CD4-positive, alpha-beta T cell (primary cell): ENCODE measurements at regions not wholly inside any gene's neighbourhood (a gene's known extent, or its start where the extent isn't known, plus 50 kb on each side); places are given as distances from the start of the nearest gene placed in this dataset.

ENCODE experiments used
- ATAC-seq: fragments of 200-7000 bp; cut with Tn5 transposase; one replicate; pipeline ENCODE4 v1.10.0; 2022; ENCODE audit warnings: mild to moderate bottlenecking; ENCODE audit not compliant: poor library complexity
- CTCF ChIA-PET: fragments of 350-600 bp; sonication (Branson Sonifier 250); formaldehyde crosslinking; loops from one replicate; lab custom pipeline; 2021; ENCODE audit warnings: antibody characterized with exemption, inconsistent platforms; lab: Charles Lee
- POLR2A ChIA-PET: fragments of 350-600 bp; sonication (Branson Sonifier 250); formaldehyde crosslinking; loops from one replicate; lab custom pipeline; 2021; ENCODE audit warnings: antibody characterized with exemption, inconsistent platforms; lab: Charles Lee
- DNase-seq, 14 experiments: peaks; one replicate each; pipeline ENCODE4 v3.0.0-alpha.2; 2013 to 2020; ENCODE audit warnings: mixed read lengths in 2 of 14
- H3K27ac ChIP-seq, 2 donors: one replicate each; pipeline versions ENCODE4 v1.5.1 to v1.7.0; 2013; ENCODE audit warnings: low read length in 2 of 2, low read depth in 1 of 2, mild to moderate bottlenecking in 1 of 2
- H3K27me3 ChIP-seq, 2 experiments: 1 replicate in 1 of 2; 2 replicates in 1 of 2; pipeline versions ENCODE4 v1.6.1 to v1.7.0; 2013; ENCODE audit warnings: low read length in 2 of 2, control low read depth in 1 of 2, mild to moderate bottlenecking in 1 of 2, moderate library complexity in 1 of 2; ENCODE audit not compliant: insufficient read depth in 2 of 2, control insufficient read depth in 1 of 2
- H3K36me3 ChIP-seq: one replicate; pipeline ENCODE4 v1.6.1; 2013; ENCODE audit warnings: low read length, control low read depth; ENCODE audit not compliant: insufficient read depth
- H3K4me1 ChIP-seq: one replicate; pipeline ENCODE4 v1.6.1; 2013; ENCODE audit warnings: low read length, control low read depth; ENCODE audit not compliant: insufficient read depth
- H3K4me3 ChIP-seq: one replicate; pipeline ENCODE4 v1.5.1; 2013; ENCODE audit warnings: mild to moderate bottlenecking, low read length, moderate library complexity
- H3K9me3 ChIP-seq, 2 experiments: 1 replicate in 1 of 2; 2 replicates in 1 of 2; pipeline versions ENCODE4 v1.6.1 to v1.7.0; 2013; ENCODE audit warnings: low read length in 2 of 2, mild to moderate bottlenecking in 2 of 2, control low read depth in 1 of 2, moderate library complexity in 1 of 2; ENCODE audit not compliant: control insufficient read depth in 1 of 2, insufficient read depth in 1 of 2
- H3K27ac Mint-ChIP-seq: one replicate; pipeline ENCODE4 v1.8.0; 2020; ENCODE audit warnings: mixed read lengths
- H3K27me3 Mint-ChIP-seq: one replicate; pipeline ENCODE4 v1.8.0; 2021; ENCODE audit warnings: mixed read lengths
- H3K36me3 Mint-ChIP-seq: one replicate; pipeline ENCODE4 v1.8.0; 2021; ENCODE audit warnings: low read depth, mixed read lengths
- H3K4me1 Mint-ChIP-seq: one replicate; pipeline ENCODE4 v1.8.0; 2021; ENCODE audit warnings: low read depth, mixed read lengths
- H3K4me3 Mint-ChIP-seq: one replicate; pipeline ENCODE4 v1.8.0; 2020; ENCODE audit warnings: mild to moderate bottlenecking, mixed read lengths
- H3K9me3 Mint-ChIP-seq: one replicate; pipeline ENCODE4 v1.8.0; 2020; ENCODE audit warnings: mixed read lengths
- CTCF ChIP-seq: fragments of 200-600 bp; IDR thresholded peaks from one replicate; pipeline ENCODE4 v1.8.0; 2022; ENCODE audit warnings: antibody characterized with exemption, mild to moderate bottlenecking
- intact Hi-C, 2 experiments: fragments of 100-400 bp; cut with DNase I in 1 of 2; cut with micrococcal nuclease in 1 of 2; formaldehyde crosslinking; loops; one replicate each; pipeline versions ENCODE4 v1.15.1 to v1.9.0; 2023 to 2025; cut with DNase I, micrococcal nuclease

GRCh38 chr11:115017529-115017928 is 339.2 kb downstream of the NXPE2 start:
- ChIA-PET CTCF (no interaction called here), POLR2A (no interaction called here)
- H3K4me1 Mint-ChIP-seq, result no peaks in the 10 kb centered on the region
- H3K36me3 Mint-ChIP-seq, result no peaks in the 10 kb centered on the region
- no peak overlapping the region for H3K27ac ChIP-seq
- ATAC-seq (no peak), DNase-seq (no peak)
- H3K9me3 Mint-ChIP-seq, result peaks cover 13% of the 10 kb centered on the region
- peaks cover 6 to 13% of the 10 kb centered on the region in 2 experiments for H3K9me3 ChIP-seq
- no peak for TF ChIP-seq CTCF
- intact Hi-C loops, result no loop called here
- no peaks in the 10 kb centered on the region for H3K36me3 ChIP-seq
- H3K4me3 ChIP-seq, result no peak overlapping the region
- H3K27me3 Mint-ChIP-seq, result no peaks in the 10 kb centered on the region
- H3K27me3 ChIP-seq, result no peaks in the 10 kb centered on the region
- no peaks in the 10 kb centered on the region for H3K4me1 ChIP-seq
- no peak overlapping the region for H3K4me3 Mint-ChIP-seq
- H3K27ac Mint-ChIP-seq, result no peak overlapping the region

GRCh38 chr11:115030166-115030565 is 351.8 kb downstream of the NXPE2 start:
- Mint-ChIP-seq H3K27ac (no peak overlapping the region), H3K4me3 (no peak overlapping the region), H3K9me3 (peaks cover 10% of the 10 kb centered on the region), H3K36me3 (no peaks in the 10 kb centered on the region), H3K27me3 (no peaks in the 10 kb centered on the region), H3K4me1 (no peaks in the 10 kb centered on the region)
- ChIA-PET POLR2A (no interaction called here), CTCF (interaction anchor here (1.0 kb wide), 1 partner anchor 10 kb away, joined by 3 read pairs; no protein-coding TSS in a partner anchor)
- Histone ChIP-seq H3K27ac (no peak overlapping the region), H3K4me1 (no peaks in the 10 kb centered on the region), H3K36me3 (no peaks in the 10 kb centered on the region), H3K9me3 (no peaks in the 10 kb centered on the region), H3K4me3 (no peak overlapping the region), H3K27me3 (no peaks in the 10 kb centered on the region)
- intact Hi-C loops, result no loop called here
- no peak for ATAC-seq
- DNase-seq, result no peak
- no peak for TF ChIP-seq CTCF

GRCh38 chr11:115036406-115037180 is 358.3 kb downstream of the NXPE2 start:
- Mint-ChIP-seq H3K27ac (no peak overlapping the region), H3K9me3 (peaks cover 3% of the 10 kb centered on the region), H3K36me3 (no peaks in the 10 kb centered on the region), H3K27me3 (no peaks in the 10 kb centered on the region), H3K4me3 (no peak overlapping the region), H3K4me1 (no peaks in the 10 kb centered on the region)
- Histone ChIP-seq H3K27me3 (no peaks in the 10 kb centered on the region), H3K36me3 (no peaks in the 10 kb centered on the region), H3K27ac (no peak overlapping the region), H3K9me3 (no peaks in the 10 kb centered on the region), H3K4me3 (no peak overlapping the region), H3K4me1 (no peaks in the 10 kb centered on the region)
- CTCF ChIA-PET, result no interaction called here
- POLR2A ChIA-PET, result no interaction called here
- ATAC-seq, result no peak
- DNase-seq, result no peak
- no peak for TF ChIP-seq CTCF
- intact Hi-C loops, result no loop called here
